Mesendoderm (in vitro differentiated cells): ENCODE measurements at regions not wholly inside any gene's neighbourhood (a gene's known extent, or its start where the extent isn't known, plus 50 kb on each side); places are given as distances from the start of the nearest gene placed in this dataset.

Source experiments
- DNase-seq: peaks from one replicate; pipeline ENCODE4 v3.0.0; 2013
- H2AK5ac ChIP-seq: 2 replicates; pipeline ENCODE4 v1.6.1; 2013; ENCODE audit warnings: low read length, inconsistent platforms
- H2BK120ac ChIP-seq: 2 replicates; pipeline ENCODE4 v1.6.1; 2013; ENCODE audit warnings: low read depth, mild to moderate bottlenecking, low read length, moderate library complexity, mixed read lengths
- H2BK15ac ChIP-seq: replicated peaks from 2 replicates; pipeline ENCODE4 v1.6.1; 2013; ENCODE audit warnings: low read depth, mild to moderate bottlenecking, moderate library complexity
- H2BK5ac ChIP-seq: 2 replicates; pipeline ENCODE4 v1.6.1; 2013; ENCODE audit warnings: low read length, inconsistent platforms
- H3K18ac ChIP-seq: 2 replicates; pipeline ENCODE4 v1.6.1; 2013; ENCODE audit warnings: mild to moderate bottlenecking, low read length, mixed read lengths
- H3K23ac ChIP-seq: one replicate; pipeline ENCODE4 v1.6.1; 2013; ENCODE audit warnings: low read length
- H3K27ac ChIP-seq: 2 replicates; pipeline ENCODE4 v1.5.1; 2013; ENCODE audit warnings: low read depth, mild to moderate bottlenecking, inconsistent platforms, low read length, moderate library complexity
- H3K27me3 ChIP-seq: 2 replicates; pipeline ENCODE4 v1.6.1; 2013; ENCODE audit warnings: low read length, control low read depth, mild to moderate bottlenecking, inconsistent platforms; ENCODE audit not compliant: insufficient read depth, poor library complexity
- H3K36me3 ChIP-seq: 2 replicates; pipeline ENCODE4 v1.6.1; 2013; ENCODE audit warnings: low read length, inconsistent platforms; ENCODE audit not compliant: control insufficient read depth, insufficient read depth
- H3K4ac ChIP-seq: one replicate; pipeline ENCODE4 v1.6.1; 2013; ENCODE audit warnings: low read depth, mild to moderate bottlenecking, low read length, moderate library complexity
- H3K4me1 ChIP-seq: 2 replicates; pipeline ENCODE4 v1.6.1; 2013; ENCODE audit warnings: low read depth, low read length, inconsistent platforms; ENCODE audit not compliant: control insufficient read depth
- H3K4me2 ChIP-seq: 2 replicates; pipeline ENCODE4 v1.6.1; 2013; ENCODE audit warnings: low read length
- H3K4me3 ChIP-seq: 2 replicates; pipeline ENCODE4 v1.5.1; 2013; ENCODE audit warnings: mild to moderate bottlenecking, low read length
- H3K56ac ChIP-seq: one replicate; pipeline ENCODE4 v1.6.1; 2013; ENCODE audit warnings: low read length
- H3K79me1 ChIP-seq: 2 replicates; pipeline ENCODE4 v1.6.1; 2013; ENCODE audit warnings: low read length, inconsistent platforms
- H3K79me2 ChIP-seq: 2 replicates; pipeline ENCODE4 v1.6.1; 2013; ENCODE audit warnings: mild to moderate bottlenecking, low read length; ENCODE audit not compliant: control insufficient read depth, insufficient read depth
- H3K9ac ChIP-seq: 2 replicates; pipeline ENCODE4 v1.6.1; 2013; ENCODE audit warnings: low read length, inconsistent platforms
- H4K5ac ChIP-seq: one replicate; pipeline ENCODE4 v1.6.1; 2013; ENCODE audit warnings: low read length
- H4K8ac ChIP-seq: one replicate; pipeline ENCODE4 v1.6.1; 2013; ENCODE audit warnings: low read depth, mild to moderate bottlenecking, control low read depth, low read length, moderate library complexity
- WGBS: extraction: QIAGEN DNeasy Blood & Tissue Kit; methylation state at CpG from one replicate; pipeline ENCODE4 v1.1.7; 2013; ENCODE audit warnings: low lambda C conversion rate, missing lambda C conversion rate; ENCODE audit not compliant: insufficient coverage; ENCODE audit errors: extremely low coverage; 5-methylcytosine and 5-hydroxymethylcytosine counted together

- Histone ChIP-seq H4K8ac (no peak overlapping the region), H3K79me2 (no peaks in the 10 kb centered on the region), H2BK5ac (peak overlapping the region; percentile 81), H3K9ac (peak overlapping the region; percentile 4), H3K79me1 (no peaks in the 10 kb centered on the region), H3K27me3 (no peaks in the 10 kb centered on the region), H3K4me2 (no peak overlapping the region), H4K5ac (no peak overlapping the region), H3K23ac (no peak overlapping the region), H2BK15ac (no peak overlapping the region), H3K4me1 (peaks cover 4% of the 10 kb centered on the region), H2AK5ac (no peak overlapping the region), H3K4ac (peak overlapping the region; percentile 89), H2BK120ac (no peak overlapping the region), H3K27ac (peak overlapping the region; percentile 73), H3K36me3 (no peaks in the 10 kb centered on the region), H3K56ac (peak overlapping the region; percentile 65), H3K4me3 (no peak overlapping the region), H3K18ac (peak overlapping the region; percentile 65)
- no CpG with 5 or more reads among the region's 3 CpGs for WGBS
- peak; percentile 92 for DNase-seq
Observed at GRCh38 chr11:87422566-87422965, 384.8 kb downstream of the TMEM135 start.

- H3K23ac ChIP-seq: no peak overlapping the region
- H3K18ac ChIP-seq: no peak overlapping the region
- H2BK5ac ChIP-seq: no peak overlapping the region
- H3K4ac ChIP-seq: no peak overlapping the region
- H2BK15ac ChIP-seq: no peak overlapping the region
- H2BK120ac ChIP-seq: no peak overlapping the region
- H4K8ac ChIP-seq: no peak overlapping the region
- H3K9ac ChIP-seq: no peak overlapping the region
- no peaks in the 10 kb centered on the region for H3K79me2 ChIP-seq
- no peak overlapping the region for H3K4me3 ChIP-seq
- no peak overlapping the region for H2AK5ac ChIP-seq
- H3K27ac ChIP-seq: no peak overlapping the region
- H4K5ac ChIP-seq: no peak overlapping the region
- no peak overlapping the region for H3K4me2 ChIP-seq
- no peaks in the 10 kb centered on the region for H3K27me3 ChIP-seq
- no peaks in the 10 kb centered on the region for H3K36me3 ChIP-seq
- H3K4me1 ChIP-seq: peaks cover 4% of the 10 kb centered on the region
- WGBS: no CpG with 5 or more reads among the region's 2 CpGs
- peak; percentile 94 for DNase-seq
- no peaks in the 10 kb centered on the region for H3K79me1 ChIP-seq
- H3K56ac ChIP-seq: no peak overlapping the region
Observed at GRCh38 chr11:87421422-87421821, 383.7 kb downstream of the TMEM135 start.

- Histone ChIP-seq H3K36me3 (no peaks in the 10 kb centered on the region), H3K9ac (no peak overlapping the region), H4K8ac (no peak overlapping the region), H3K18ac (no peak overlapping the region), H3K23ac (no peak overlapping the region), H3K4me1 (peaks cover 2% of the 10 kb centered on the region), H3K4me2 (no peak overlapping the region), H3K79me2 (no peaks in the 10 kb centered on the region), H2BK5ac (no peak overlapping the region), H2BK120ac (no peak overlapping the region), H4K5ac (no peak overlapping the region), H3K27me3 (no peaks in the 10 kb centered on the region), H3K4ac (no peak overlapping the region), H3K4me3 (no peak overlapping the region), H2BK15ac (no peak overlapping the region), H2AK5ac (no peak overlapping the region), H3K56ac (no peak overlapping the region), H3K27ac (no peak overlapping the region), H3K79me1 (no peaks in the 10 kb centered on the region)
- no peak for DNase-seq
Observed at GRCh38 chr11:87417951-87418350, 380.2 kb downstream of the TMEM135 start.

- no peak overlapping the region for H3K56ac ChIP-seq
- H3K4me3 ChIP-seq: no peak overlapping the region
- H3K79me1 ChIP-seq: no peaks in the 10 kb centered on the region
- H3K36me3 ChIP-seq: no peaks in the 10 kb centered on the region
- no peaks in the 10 kb centered on the region for H3K27me3 ChIP-seq
- no peak overlapping the region for H3K27ac ChIP-seq
- H2BK15ac ChIP-seq: no peak overlapping the region
- H3K4me1 ChIP-seq: no peaks in the 10 kb centered on the region
- no peak overlapping the region for H2BK120ac ChIP-seq
- H4K5ac ChIP-seq: no peak overlapping the region
- no peak overlapping the region for H3K9ac ChIP-seq
- H2AK5ac ChIP-seq: no peak overlapping the region
- DNase-seq: no peak
- H3K23ac ChIP-seq: no peak overlapping the region
- H4K8ac ChIP-seq: no peak overlapping the region
- no peak overlapping the region for H2BK5ac ChIP-seq
- H3K4ac ChIP-seq: no peak overlapping the region
- H3K4me2 ChIP-seq: no peak overlapping the region
- no peak overlapping the region for H3K18ac ChIP-seq
- no peaks in the 10 kb centered on the region for H3K79me2 ChIP-seq
- whole genome bisulfite sequencing: no CpG with 5 or more reads among the region's 3 CpGs
Observed at GRCh38 chr11:87405843-87406242, 368.1 kb downstream of the TMEM135 start.

DNA sequence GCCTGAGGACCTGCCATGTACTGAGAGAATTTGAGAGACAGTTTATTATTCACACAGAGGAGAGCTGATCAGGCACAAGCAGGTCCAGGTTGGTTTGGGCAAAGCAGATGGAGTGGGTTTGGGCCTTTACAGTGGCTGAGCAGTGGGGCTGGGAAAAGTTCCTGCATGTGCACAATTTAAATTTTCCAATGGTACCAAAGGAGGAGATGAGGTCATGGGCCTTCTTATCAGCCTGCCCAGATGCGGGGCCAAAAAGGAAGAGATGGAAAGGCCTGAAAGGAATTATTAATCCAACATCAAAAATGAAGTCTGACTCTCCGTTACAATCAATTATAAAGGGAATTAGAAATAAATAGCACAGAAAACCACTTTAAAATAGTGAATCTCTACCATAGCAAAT lies 367.6 kb downstream of the TMEM135 start:
- no CpG with 5 or more reads among the region's 2 CpGs for WGBS
- no peaks in the 10 kb centered on the region for H3K4me1 ChIP-seq
- no peak overlapping the region for H3K56ac ChIP-seq
- no peak overlapping the region for H3K27ac ChIP-seq
- no peak overlapping the region for H2BK5ac ChIP-seq
- no peak overlapping the region for H3K4me3 ChIP-seq
- no peaks in the 10 kb centered on the region for H3K79me1 ChIP-seq
- H3K79me2 ChIP-seq: no peaks in the 10 kb centered on the region
- no peak for DNase-seq
- H3K27me3 ChIP-seq: no peaks in the 10 kb centered on the region
- no peak overlapping the region for H3K9ac ChIP-seq
- no peak overlapping the region for H4K8ac ChIP-seq
- H3K4ac ChIP-seq: no peak overlapping the region
- H2BK120ac ChIP-seq: no peak overlapping the region
- no peak overlapping the region for H3K4me2 ChIP-seq
- H3K36me3 ChIP-seq: no peaks in the 10 kb centered on the region
- no peak overlapping the region for H2AK5ac ChIP-seq
- no peak overlapping the region for H3K18ac ChIP-seq
- no peak overlapping the region for H4K5ac ChIP-seq
- no peak overlapping the region for H2BK15ac ChIP-seq
- no peak overlapping the region for H3K23ac ChIP-seq

GRCh38 chr11:87401653-87402052 lies 363.9 kb downstream of the TMEM135 start:
- no peak overlapping the region for H4K5ac ChIP-seq
- no peak overlapping the region for H3K9ac ChIP-seq
- no peak for DNase-seq
- H2AK5ac ChIP-seq: no peak overlapping the region
- H2BK15ac ChIP-seq: no peak overlapping the region
- no peak overlapping the region for H3K27ac ChIP-seq
- H3K27me3 ChIP-seq: no peaks in the 10 kb centered on the region
- no peaks in the 10 kb centered on the region for H3K4me1 ChIP-seq
- H3K23ac ChIP-seq: no peak overlapping the region
- no peak overlapping the region for H3K56ac ChIP-seq
- H4K8ac ChIP-seq: no peak overlapping the region
- H3K4me3 ChIP-seq: no peak overlapping the region
- no peak overlapping the region for H3K4me2 ChIP-seq
- no peak overlapping the region for H3K18ac ChIP-seq
- no peak overlapping the region for H2BK5ac ChIP-seq
- H3K79me1 ChIP-seq: no peaks in the 10 kb centered on the region
- no peak overlapping the region for H3K4ac ChIP-seq
- no peaks in the 10 kb centered on the region for H3K36me3 ChIP-seq
- no peaks in the 10 kb centered on the region for H3K79me2 ChIP-seq
- no CpG with 5 or more reads among the region's 1 CpG for WGBS
- H2BK120ac ChIP-seq: no peak overlapping the region
